Astrocyte (in vitro differentiated cells and primary cell): ENCODE measurements at regions not wholly inside any gene's neighbourhood (a gene's known extent, or its start where the extent isn't known, plus 50 kb on each side); places are given as distances from the start of the nearest gene placed in this dataset.
"Not testable (repeated sequence)": the region's sequence is repeated elsewhere in the genome, so short reads cannot be mapped to it uniquely, and the experiment has no call there.

Experiments used
- DNase-seq: peaks from one replicate; pipeline ENCODE4 v3.0.0-alpha.2; 2010; ENCODE audit warnings: low read depth
- FAIRE-seq: peaks from 2 replicates; lab custom pipeline; 2011; peaks lifted over from hg19 to GRCh38; lab: Jason Lieb, UNC
- H2AFZ ChIP-seq: 2 replicates; pipeline ENCODE4 v1.6.0; 2012; ENCODE audit warnings: low read depth, low read length, inconsistent platforms
- H3K27ac ChIP-seq: 2 replicates; pipeline ENCODE4 v1.5.1; 2011; ENCODE audit warnings: low read depth, low read length, inconsistent platforms
- H3K27me3 ChIP-seq: 2 replicates; pipeline ENCODE4 v1.6.0; 2011; ENCODE audit warnings: low read length, inconsistent platforms; ENCODE audit not compliant: insufficient read depth
- H3K36me3 ChIP-seq: 2 replicates; pipeline ENCODE4 v1.5.1; 2011; ENCODE audit warnings: low read length, inconsistent platforms; ENCODE audit not compliant: insufficient read depth
- H3K4me1 ChIP-seq: 2 replicates; pipeline ENCODE4 v1.5.1; 2011; ENCODE audit warnings: low read length, inconsistent platforms; ENCODE audit not compliant: insufficient read depth
- H3K4me2 ChIP-seq: 2 replicates; pipeline ENCODE4 v1.6.0; 2012; ENCODE audit warnings: low read length, inconsistent platforms
- H3K4me3 ChIP-seq: 2 replicates; pipeline ENCODE4 v1.5.1; 2011; ENCODE audit warnings: low read depth, mild to moderate bottlenecking, low read length, inconsistent platforms; ENCODE audit not compliant: insufficient read depth
- H3K79me2 ChIP-seq: 2 replicates; pipeline ENCODE4 v1.6.0; 2012; ENCODE audit warnings: mild to moderate bottlenecking, low read length, inconsistent platforms; ENCODE audit not compliant: insufficient read depth
- H3K9ac ChIP-seq: 2 replicates; pipeline ENCODE4 v1.6.0; 2012; ENCODE audit warnings: mild to moderate bottlenecking, low read length, inconsistent platforms
- H3K9me3 ChIP-seq: 2 replicates; pipeline ENCODE4 v1.5.1; 2012; ENCODE audit warnings: low read depth, mild to moderate bottlenecking, low read length, inconsistent platforms; ENCODE audit not compliant: insufficient read depth
- H4K20me1 ChIP-seq: 2 replicates; pipeline ENCODE4 v1.6.0; 2012; ENCODE audit warnings: low read length, inconsistent platforms; ENCODE audit not compliant: insufficient read depth
- H3K27ac Mint-ChIP-seq: one replicate; pipeline ENCODE4 v1.8.0; 2021; ENCODE audit warnings: mild to moderate bottlenecking, mixed read lengths; ENCODE audit not compliant: unreplicated experiment
- H3K27me3 Mint-ChIP-seq: one replicate; pipeline ENCODE4 v1.8.0; 2021; ENCODE audit warnings: low read depth, mixed read lengths; ENCODE audit not compliant: unreplicated experiment
- H3K36me3 Mint-ChIP-seq: one replicate; pipeline ENCODE4 v1.8.0; 2021; ENCODE audit warnings: low read depth, mixed read lengths; ENCODE audit not compliant: unreplicated experiment
- H3K4me1 Mint-ChIP-seq: one replicate; pipeline ENCODE4 v1.8.0; 2021; ENCODE audit warnings: low read depth, mixed read lengths; ENCODE audit not compliant: unreplicated experiment
- H3K4me3 Mint-ChIP-seq: one replicate; pipeline ENCODE4 v1.8.0; 2021; ENCODE audit warnings: mild to moderate bottlenecking, moderate library complexity, mixed read lengths; ENCODE audit not compliant: unreplicated experiment
- H3K9me3 Mint-ChIP-seq: one replicate; pipeline ENCODE4 v1.8.0; 2021; ENCODE audit warnings: mild to moderate bottlenecking, mixed read lengths; ENCODE audit not compliant: unreplicated experiment
- CTCF ChIP-seq: IDR thresholded peaks from 2 replicates; pipeline ENCODE4 v1.5.1; 2011; ENCODE audit warnings: low read depth, mild to moderate bottlenecking, inconsistent platforms, low read length, moderate library complexity; ENCODE audit not compliant: insufficient read depth
- EZH2 ChIP-seq: IDR thresholded peaks from 2 replicates; pipeline ENCODE4 v1.6.1; 2012; ENCODE audit warnings: mild to moderate bottlenecking, low read length, inconsistent platforms; ENCODE audit not compliant: insufficient read depth

- no peak overlapping the region for H2AFZ ChIP-seq
- peaks cover 2% of the 10 kb centered on the region for H3K27me3 Mint-ChIP-seq
- no peak overlapping the region for H3K4me3 Mint-ChIP-seq
- no peaks in the 10 kb centered on the region for H3K36me3 ChIP-seq
- H3K36me3 Mint-ChIP-seq = no peaks in the 10 kb centered on the region
- H3K27ac ChIP-seq = peak overlapping the region; percentile 96
- no peaks in the 10 kb centered on the region for H3K79me2 ChIP-seq
- H3K27ac Mint-ChIP-seq = no peak overlapping the region
- no peaks in the 10 kb centered on the region for H3K9me3 ChIP-seq
- H4K20me1 ChIP-seq = no peaks in the 10 kb centered on the region
- no peaks in the 10 kb centered on the region for H3K4me1 Mint-ChIP-seq
- H3K4me1 ChIP-seq = peaks cover 33% of the 10 kb centered on the region
- TF ChIP-seq EZH2 (no peak), CTCF (no peak)
- H3K4me2 ChIP-seq = peak overlapping the region; percentile 70
- peak overlapping the region; percentile 31 for H3K4me3 ChIP-seq
- no peaks in the 10 kb centered on the region for H3K9me3 Mint-ChIP-seq
- peak; percentile 86 for FAIRE-seq
- no peaks in the 10 kb centered on the region for H3K27me3 ChIP-seq
- peak overlapping the region; percentile 77 for H3K9ac ChIP-seq
- DNase-seq = peak; percentile 91
These were observed 216.3 kb upstream of the LRTM1 start for GRCh38 chr3:55144015-55144673.

DNA sequence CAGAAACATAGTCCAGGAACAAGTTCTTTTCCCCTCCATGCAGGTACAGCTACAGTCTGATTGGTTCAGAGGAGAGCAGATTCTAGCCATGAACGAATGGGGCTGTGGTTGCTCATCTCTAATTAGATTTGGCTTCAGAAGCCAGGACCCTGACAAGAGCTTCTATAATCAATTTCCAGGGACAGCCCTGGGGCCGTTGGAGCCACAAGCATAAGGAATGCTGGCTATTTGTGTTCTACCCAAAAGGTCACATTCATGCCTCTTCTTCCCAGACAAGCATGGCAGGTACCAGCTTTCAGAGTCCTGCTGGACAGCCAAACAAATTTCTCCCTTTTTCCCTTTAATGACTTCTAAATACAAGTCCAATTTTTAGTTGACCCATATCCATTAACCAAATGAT, 215.5 kb upstream of the LRTM1 start:
- peak overlapping the region; percentile 96 for H3K27ac ChIP-seq

DNA sequence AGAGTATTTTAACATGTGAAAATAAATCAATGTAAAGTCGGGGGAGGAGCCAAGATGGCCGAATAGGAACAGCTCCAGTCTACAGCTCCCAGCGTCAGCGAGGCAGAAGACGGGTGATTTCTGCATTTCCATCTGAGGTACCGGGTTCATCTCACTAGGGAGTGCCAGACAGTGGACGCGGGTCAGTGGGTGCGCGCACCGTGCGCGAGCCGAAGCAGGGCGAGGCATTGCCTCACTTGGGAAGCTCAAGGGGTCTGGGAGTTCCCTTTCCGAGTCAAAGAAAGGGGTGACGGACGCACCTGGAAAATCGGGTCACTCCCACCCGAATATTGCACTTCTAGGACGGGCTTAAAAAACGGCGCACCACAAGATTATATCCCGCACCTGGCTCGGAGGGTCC, 208.4 kb upstream of the LRTM1 start:
- not testable (repeated sequence) for H3K27ac ChIP-seq, H3K79me2 ChIP-seq, H3K36me3 ChIP-seq, H3K4me1 ChIP-seq, H3K36me3 Mint-ChIP-seq, H3K9me3 Mint-ChIP-seq, H3K4me1 Mint-ChIP-seq, H3K27me3 ChIP-seq, H3K4me3 Mint-ChIP-seq, H3K27ac Mint-ChIP-seq, H2AFZ ChIP-seq, H3K9me3 ChIP-seq, H3K4me2 ChIP-seq, H4K20me1 ChIP-seq, H3K9ac ChIP-seq, FAIRE-seq, H3K27me3 Mint-ChIP-seq, H3K4me3 ChIP-seq, DNase-seq

More for the DNA sequence above, 215.5 kb upstream of the LRTM1 start:
- no peaks in the 10 kb centered on the region for H3K36me3 ChIP-seq
- no peaks in the 10 kb centered on the region for H3K36me3 Mint-ChIP-seq
- no peaks in the 10 kb centered on the region for H3K79me2 ChIP-seq
- H3K4me3 Mint-ChIP-seq = no peak overlapping the region
- no peaks in the 10 kb centered on the region for H3K27me3 Mint-ChIP-seq
- no peak overlapping the region for H3K4me3 ChIP-seq
- no peak overlapping the region for H2AFZ ChIP-seq
- H3K4me1 ChIP-seq = peaks cover 32% of the 10 kb centered on the region
- peak overlapping the region; percentile 77 for H3K9ac ChIP-seq
- H3K4me1 Mint-ChIP-seq = no peaks in the 10 kb centered on the region
- FAIRE-seq (no peak), DNase-seq (no peak)
- no peaks in the 10 kb centered on the region for H3K27me3 ChIP-seq
- H3K27ac Mint-ChIP-seq = no peak overlapping the region
- no peaks in the 10 kb centered on the region for H4K20me1 ChIP-seq
- TF ChIP-seq EZH2 = no peak
- TF ChIP-seq CTCF = no peak
- no peaks in the 10 kb centered on the region for H3K9me3 ChIP-seq
- H3K9me3 Mint-ChIP-seq = no peaks in the 10 kb centered on the region
- H3K4me2 ChIP-seq = peak overlapping the region; percentile 70
